ENCODE measurements at regions not wholly inside any gene's neighbourhood (a gene's known extent, or its start where the extent isn't known, plus 50 kb on each side); places are given as distances from the start of the nearest gene placed in this dataset.

- no peak for TF ChIP-seq POLR2AphosphoS5 (IDR thresholded peaks at IDR 0.05)
- no peak for TF ChIP-seq CTCF (IDR thresholded peaks at IDR 0.05)
- no peak for TF ChIP-seq EP300 (IDR thresholded peaks at IDR 0.05)
- TF ChIP-seq POLR2A (IDR thresholded peaks at IDR 0.05), result no peak
- intact Hi-C loops (cut with DNase I; ENCODE audit: low total_unique reads), result no loop called here
- Histone ChIP-seq H3K27me3 (peaks cover 0 to 6% (median 0%) of the 10 kb centered on the region in 3 donors), H3K4me3 (no peak overlapping the region), H3K9me3 (peaks cover 0 to 20% (median 7%) of the 10 kb centered on the region in 4 donors), H3K27ac (no peak overlapping the region), H3K36me3 (no peaks in the 10 kb centered on the region), H3K4me1 (no peaks in the 10 kb centered on the region)
- 83 to 97% (median 89%) methylated on average over 2 of the region's 2 CpGs for WGBS, 5 donors
- no peak for DNase-seq
Measured at GRCh38 chr10:37733822-37734221, 123.6 kb downstream of the ZNF248 start.

GRCh38 chr10:37732685-37733084 lies 124.7 kb downstream of the ZNF248 start:
- peaks cover 0 to 15% (median 0%) of the 10 kb centered on the region in 3 donors for H3K27me3 ChIP-seq
- H3K9me3 ChIP-seq, result peaks cover 0 to 31% (median 6%) of the 10 kb centered on the region in 4 donors
- TF ChIP-seq POLR2A (IDR thresholded peaks at IDR 0.05) (no peak), CTCF (IDR thresholded peaks at IDR 0.05) (no peak), POLR2AphosphoS5 (IDR thresholded peaks at IDR 0.05) (no peak), EP300 (IDR thresholded peaks at IDR 0.05) (no peak)
- no peaks in the 10 kb centered on the region for H3K4me1 ChIP-seq
- DNase-seq, result no peak
- H3K36me3 ChIP-seq, result no peaks in the 10 kb centered on the region
- no peak overlapping the region for H3K4me3 ChIP-seq
- no peak overlapping the region for H3K27ac ChIP-seq
- intact Hi-C loops (cut with DNase I; ENCODE audit: low total_unique reads), result no loop called here

GRCh38 chr10:37728830-37729229 lies 128.6 kb downstream of the ZNF248 start:
- Histone ChIP-seq H3K27me3 (peaks cover 0 to 14% (median 0%) of the 10 kb centered on the region in 3 donors), H3K27ac (no peak overlapping the region), H3K9me3 (peaks cover 0 to 29% (median 6%) of the 10 kb centered on the region in 4 donors), H3K4me1 (no peaks in the 10 kb centered on the region), H3K36me3 (no peaks in the 10 kb centered on the region), H3K4me3 (no peak overlapping the region)
- 73 to 92% (median 80%) methylated on average over 5 of the region's 5 CpGs for WGBS, 5 donors
- intact Hi-C loops (cut with DNase I; ENCODE audit: low total_unique reads), result no loop called here
- DNase-seq, result no peak
- TF ChIP-seq CTCF (IDR thresholded peaks at IDR 0.05), result no peak
- no peak for TF ChIP-seq EP300 (IDR thresholded peaks at IDR 0.05)
- no peak for TF ChIP-seq POLR2AphosphoS5 (IDR thresholded peaks at IDR 0.05)
- no peak for TF ChIP-seq POLR2A (IDR thresholded peaks at IDR 0.05)

- TF ChIP-seq CTCF (IDR thresholded peaks at IDR 0.05) (no peak), POLR2A (IDR thresholded peaks at IDR 0.05) (no peak), POLR2AphosphoS5 (IDR thresholded peaks at IDR 0.05) (no peak), EP300 (IDR thresholded peaks at IDR 0.05) (no peak)
- no peak overlapping the region for H3K4me3 ChIP-seq
- intact Hi-C loops (cut with DNase I; ENCODE audit: low total_unique reads), result no loop called here
- no peak for DNase-seq
- peaks cover 0 to 29% (median 6%) of the 10 kb centered on the region in 4 donors for H3K9me3 ChIP-seq
- no peak overlapping the region for H3K27ac ChIP-seq
- peaks cover 0 to 14% (median 0%) of the 10 kb centered on the region in 3 donors for H3K27me3 ChIP-seq
- 80 to 86% (median 83%) methylated on average over 8 to 12 of the region's 12 CpGs for WGBS, 5 donors
- no peaks in the 10 kb centered on the region for H3K4me1 ChIP-seq
- no peaks in the 10 kb centered on the region for H3K36me3 ChIP-seq
Measured at GRCh38 chr10:37727491-37728352, 129.7 kb downstream of the ZNF248 start.
